Fibroblast of upper back skin (primary cell): ENCODE measurements at regions not wholly inside any gene's neighbourhood (a gene's known extent, or its start where the extent isn't known, plus 50 kb on each side); places are given as distances from the start of the nearest gene placed in this dataset.

Source experiments
- DNase-seq: peaks from one replicate; pipeline ENCODE4 v3.0.0-alpha.2; 2013

GRCh38 chr3:61311044-61311443, 59.8 kb upstream of the FHIT start:
- no peak for DNase-seq

- DNase-seq: peak; percentile 13
These were observed 64.6 kb upstream of the FHIT start for GRCh38 chr3:61315871-61316270.

GRCh38 chr3:61323094-61323493, 71.8 kb upstream of the FHIT start:
- no peak for DNase-seq

- DNase-seq: peak; percentile 45
These were observed 80.8 kb upstream of the FHIT start for GRCh38 chr3:61331929-61332552.

GRCh38 chr3:61333192-61333961, 82.1 kb upstream of the FHIT start:
- DNase-seq: peak; percentile 45

- no peak for DNase-seq
These were observed 83.5 kb upstream of the FHIT start for GRCh38 chr3:61334783-61335182.

GRCh38 chr3:61340931-61341461, 89.7 kb upstream of the FHIT start:
- DNase-seq: no peak

- DNase-seq: no peak
These were observed 92.3 kb upstream of the FHIT start for GRCh38 chr3:61343543-61343942.

GRCh38 chr3:61345020-61345419, 93.8 kb upstream of the FHIT start:
- DNase-seq: no peak

- no peak for DNase-seq
These were observed 96.7 kb upstream of the FHIT start for GRCh38 chr3:61347981-61348380.

- DNase-seq: no peak
These were observed 98.5 kb upstream of the FHIT start for GRCh38 chr3:61349717-61350116.

GRCh38 chr3:61350782-61351309, 99.6 kb upstream of the FHIT start:
- DNase-seq: no peak

- DNase-seq: no peak
These were observed 101.1 kb upstream of the FHIT start for GRCh38 chr3:61352306-61352705.

GRCh38 chr3:61353382-61353781, 102.1 kb upstream of the FHIT start:
- no peak for DNase-seq

- no peak for DNase-seq
These were observed 103.4 kb upstream of the FHIT start for GRCh38 chr3:61354604-61355003.

GRCh38 chr3:61356685-61357084, 105.4 kb upstream of the FHIT start:
- no peak for DNase-seq

GRCh38 chr3:61357902-61358301, 106.7 kb upstream of the FHIT start:
- no peak for DNase-seq

- no peak for DNase-seq
These were observed 107.1 kb upstream of the FHIT start for GRCh38 chr3:61358364-61358763.

GRCh38 chr3:61360297-61360965, 109.2 kb upstream of the FHIT start:
- DNase-seq: no peak

GRCh38 chr3:61369678-61370077, 118.4 kb upstream of the FHIT start:
- DNase-seq: no peak

- peak; percentile 8 for DNase-seq
These were observed 119.9 kb upstream of the FHIT start for GRCh38 chr3:61371123-61371522.

- DNase-seq: no peak
These were observed 121.5 kb upstream of the FHIT start for GRCh38 chr3:61372723-61373122.

- no peak for DNase-seq
These were observed 127.1 kb upstream of the FHIT start for GRCh38 chr3:61378311-61378710.
